Hepatocyte (in vitro differentiated cells): ENCODE measurements at regions not wholly inside any gene's neighbourhood (a gene's known extent, or its start where the extent isn't known, plus 50 kb on each side); places are given as distances from the start of the nearest gene placed in this dataset. TPM values are rescaled to one million over a fixed set of nuclear protein-coding genes. Genes with fewer than 3 reads are reported as not detected.

ENCODE experiments used
- DNase-seq: peaks from one replicate; pipeline ENCODE4 v3.0.0-alpha.2; 2016; ENCODE audit warnings: low spot score
- H2AFZ ChIP-seq: fragments of 200-600 bp; sonication (generic); 2 replicates; pipeline ENCODE4 v1.6.0; 2016; ENCODE audit warnings: antibody characterized with exemption, mild to moderate bottlenecking
- H3K27ac ChIP-seq: fragments of 200-600 bp; sonication (generic); 2 replicates; pipeline ENCODE4 v1.5.1; 2016; ENCODE audit warnings: mild to moderate bottlenecking
- H3K27me3 ChIP-seq: fragments of 200-600 bp; sonication (generic); 2 replicates; pipeline ENCODE4 v1.6.1; 2016
- H3K36me3 ChIP-seq: fragments of 200-600 bp; sonication (generic); replicated peaks from 2 replicates; pipeline ENCODE4 v1.5.1; 2016; ENCODE audit warnings: low read depth; ENCODE audit not compliant: insufficient read depth
- H3K4me1 ChIP-seq: fragments of 200-600 bp; sonication (generic); 2 replicates; pipeline ENCODE4 v1.5.1; 2016; ENCODE audit warnings: mild to moderate bottlenecking, moderate library complexity; ENCODE audit not compliant: insufficient read depth
- H3K4me2 ChIP-seq: fragments of 200-600 bp; sonication (generic); 2 replicates; pipeline ENCODE4 v1.6.0; 2016
- H3K4me3 ChIP-seq: fragments of 200-600 bp; sonication (generic); 2 replicates; pipeline ENCODE4 v1.5.1; 2016; ENCODE audit warnings: mild to moderate bottlenecking
- H3K79me2 ChIP-seq: fragments of 200-600 bp; sonication (generic); 2 replicates; pipeline ENCODE4 v1.6.0; 2017; ENCODE audit warnings: mild to moderate bottlenecking
- H3K9me2 ChIP-seq: fragments of 200-600 bp; sonication (generic); replicated peaks from 2 replicates; pipeline ENCODE4 v1.6.0; 2017; ENCODE audit warnings: mild to moderate bottlenecking; ENCODE audit not compliant: insufficient read depth
- H3K9me3 ChIP-seq: fragments of 200-600 bp; sonication (generic); 2 replicates; pipeline ENCODE4 v1.5.1; 2016; ENCODE audit warnings: low read depth, mild to moderate bottlenecking
- H4K20me1 ChIP-seq: fragments of 200-600 bp; sonication (generic); 2 replicates; pipeline ENCODE4 v1.6.0; 2016; ENCODE audit warnings: mild to moderate bottlenecking; ENCODE audit not compliant: insufficient read depth, poor library complexity, severe bottlenecking
- CTCF ChIP-seq: fragments of 200-600 bp; sonication (generic); IDR thresholded peaks from 2 replicates; pipeline ENCODE4 v1.5.1; 2016; ENCODE audit warnings: antibody characterized with exemption, mild to moderate bottlenecking; ENCODE audit not compliant: poor library complexity
- EZH2 ChIP-seq: fragments of 200-600 bp; sonication (generic); IDR thresholded peaks from 2 replicates; pipeline ENCODE4 v1.6.1; 2016; ENCODE audit warnings: antibody characterized with exemption, mild to moderate bottlenecking, borderline replicate concordance
- EZH2phosphoT487 ChIP-seq: fragments of 200-600 bp; sonication (generic); IDR thresholded peaks from one replicate; pipeline ENCODE4 v1.6.1; 2018; ENCODE audit warnings: antibody characterized with exemption, mild to moderate bottlenecking, low read depth, moderate library complexity; ENCODE audit not compliant: unreplicated experiment, severe bottlenecking
- WGBS: methylation state at CpG from one replicate; pipeline ENCODE4 v1.1.6; 2016; ENCODE audit warnings: low lambda C conversion rate; ENCODE audit errors: missing lambda C conversion rate; 5-methylcytosine and 5-hydroxymethylcytosine counted together
- small RNA-seq: library from RNA; depleted of rRNA; stranded (forward); fragments of <200 nt; gene quantifications from one replicate; pipeline ENCODE3, GENCODE V24; 2014

- DNase-seq, result no peak
- Histone ChIP-seq H3K4me3 (no peak overlapping the region), H3K4me1 (no peaks in the 10 kb centered on the region), H3K9me3 (no peaks in the 10 kb centered on the region), H3K9me2 (no peaks in the 10 kb centered on the region), H3K27ac (no peak overlapping the region), H3K79me2 (no peaks in the 10 kb centered on the region), H3K4me2 (no peak overlapping the region), H4K20me1 (no peaks in the 10 kb centered on the region), H3K27me3 (no peaks in the 10 kb centered on the region), H3K36me3 (no peaks in the 10 kb centered on the region), H2AFZ (no peak overlapping the region)
- 97% methylated on average over 2 of the region's 2 CpGs for WGBS
- TF ChIP-seq EZH2phosphoT487 (no peak), CTCF (no peak), EZH2 (no peak)
These were observed 54.0 kb upstream of the ARID2 start for GRCh38 chr12:45675534-45675933.

Small RNAs in the stretch of these regions (small RNA-seq; reads per million reads assigned to genes)
- not detected for gene RF00026
